H1 (cell line): ENCODE measurements at regions not wholly inside any gene's neighbourhood (a gene's known extent, or its start where the extent isn't known, plus 50 kb on each side); places are given as distances from the start of the nearest gene placed in this dataset.

Experiments used
- TAF1 ChIP-seq: IDR thresholded peaks from 2 replicates; pipeline ENCODE4 v1.6.1; 2011; ENCODE audit warnings: mild to moderate bottlenecking, low read depth, low read length
- TF ChIP-seq, protein P1 (sequence below), 3 experiments: IDR thresholded peaks; 1 replicate in 2 of 3; 2 replicates in 1 of 3; pipeline versions ENCODE4 v1.5.1 to v1.6.1; 2011; ENCODE audit warnings: low read length in 3 of 3, mild to moderate bottlenecking in 3 of 3, inconsistent platforms in 2 of 3, low read depth in 1 of 3, moderate library complexity in 1 of 3; ENCODE audit not compliant: insufficient read depth in 1 of 3; ENCODE audit errors: control extremely low read depth in 1 of 3
- TF ChIP-seq, protein P2 (sequence below): IDR thresholded peaks from 2 replicates; pipeline ENCODE4 v1.6.1; 2012; ENCODE audit warnings: inconsistent platforms

DNA sequence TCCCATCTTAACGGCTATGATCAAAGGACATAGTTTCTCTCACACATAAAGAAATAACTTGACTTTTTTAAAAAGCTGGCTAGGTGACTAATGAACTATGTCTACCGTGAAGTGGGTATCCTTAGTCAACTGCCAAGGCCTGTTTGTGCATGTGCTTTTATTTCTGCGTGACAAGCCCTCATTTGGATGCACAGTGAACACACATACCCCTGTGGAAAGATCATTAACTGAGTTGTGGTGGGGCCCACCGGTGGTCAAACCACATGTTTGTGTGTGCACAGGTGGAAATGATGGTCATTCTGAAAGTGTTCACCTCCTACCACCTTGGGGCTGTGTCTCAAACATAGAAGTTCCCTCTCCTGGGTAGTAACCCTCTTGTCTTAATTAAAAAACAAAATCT is 256.1 kb upstream of the SALL1 start:
- TF ChIP-seq, protein P1, sequence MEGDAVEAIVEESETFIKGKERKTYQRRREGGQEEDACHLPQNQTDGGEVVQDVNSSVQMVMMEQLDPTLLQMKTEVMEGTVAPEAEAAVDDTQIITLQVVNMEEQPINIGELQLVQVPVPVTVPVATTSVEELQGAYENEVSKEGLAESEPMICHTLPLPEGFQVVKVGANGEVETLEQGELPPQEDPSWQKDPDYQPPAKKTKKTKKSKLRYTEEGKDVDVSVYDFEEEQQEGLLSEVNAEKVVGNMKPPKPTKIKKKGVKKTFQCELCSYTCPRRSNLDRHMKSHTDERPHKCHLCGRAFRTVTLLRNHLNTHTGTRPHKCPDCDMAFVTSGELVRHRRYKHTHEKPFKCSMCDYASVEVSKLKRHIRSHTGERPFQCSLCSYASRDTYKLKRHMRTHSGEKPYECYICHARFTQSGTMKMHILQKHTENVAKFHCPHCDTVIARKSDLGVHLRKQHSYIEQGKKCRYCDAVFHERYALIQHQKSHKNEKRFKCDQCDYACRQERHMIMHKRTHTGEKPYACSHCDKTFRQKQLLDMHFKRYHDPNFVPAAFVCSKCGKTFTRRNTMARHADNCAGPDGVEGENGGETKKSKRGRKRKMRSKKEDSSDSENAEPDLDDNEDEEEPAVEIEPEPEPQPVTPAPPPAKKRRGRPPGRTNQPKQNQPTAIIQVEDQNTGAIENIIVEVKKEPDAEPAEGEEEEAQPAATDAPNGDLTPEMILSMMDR (IDR thresholded peaks at IDR 0.05; ENCODE audit: control extremely low read depth in 1 of 3, insufficient read depth in 1 of 3, low read depth in 1 of 3, low read length in 3 of 3) = no peak
- TF ChIP-seq, protein P2, sequence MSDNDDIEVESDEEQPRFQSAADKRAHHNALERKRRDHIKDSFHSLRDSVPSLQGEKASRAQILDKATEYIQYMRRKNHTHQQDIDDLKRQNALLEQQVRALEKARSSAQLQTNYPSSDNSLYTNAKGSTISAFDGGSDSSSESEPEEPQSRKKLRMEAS = no peak
- no peak for TF ChIP-seq TAF1
